B cell (primary cell): ENCODE measurements at regions not wholly inside any gene's neighbourhood (a gene's known extent, or its start where the extent isn't known, plus 50 kb on each side); places are given as distances from the start of the nearest gene placed in this dataset.

Experiments
- ATAC-seq: fragments of 200-7000 bp; cut with Tn5 transposase; one replicate; pipeline ENCODE4 v1.10.0; 2021; ENCODE audit warnings: low read depth, mild to moderate bottlenecking, moderate number of reproducible peaks, moderate library complexity
- CTCF ChIA-PET: fragments of 350-600 bp; sonication (Branson Sonifier 250); formaldehyde crosslinking; loops from one replicate; lab custom pipeline; 2021; ENCODE audit warnings: antibody characterized with exemption, inconsistent platforms; lab: Charles Lee
- POLR2A ChIA-PET: fragments of 350-600 bp; sonication (Branson Sonifier 250); formaldehyde crosslinking; loops from one replicate; lab custom pipeline; 2021; ENCODE audit warnings: antibody characterized with exemption; lab: Charles Lee
- DNase-seq: peaks from one replicate; pipeline ENCODE4 v3.0.0; 2013
- H2AFZ ChIP-seq: 2 replicates; pipeline ENCODE4 v1.6.1; 2012; ENCODE audit warnings: mild to moderate bottlenecking, low read depth, low read length; ENCODE audit not compliant: insufficient read depth, poor library complexity, severe bottlenecking
- H3K27ac ChIP-seq, 2 donors: 1 replicate in 1 of 2; 2 replicates in 1 of 2; pipeline ENCODE4 v1.5.1; 2012 to 2013; ENCODE audit warnings: low read length in 2 of 2, mild to moderate bottlenecking in 2 of 2, moderate library complexity in 1 of 2
- H3K27me3 ChIP-seq, 4 experiments: fragments of 200-600 bp in 1 of 4; sonication (generic) in 1 of 4; replicated peaks in 1 of 4; 1 replicate in 2 of 4; 2 replicates in 2 of 4; pipeline versions ENCODE4 v1.6.1 to v1.7.0; 2013 to 2016; ENCODE audit warnings: low read length in 3 of 4, mild to moderate bottlenecking in 2 of 4, mixed read lengths in 1 of 4, moderate library complexity in 1 of 4; ENCODE audit not compliant: insufficient read depth in 4 of 4, control insufficient read depth in 3 of 4; ENCODE audit errors: control extremely low read depth in 1 of 4
- H3K36me3 ChIP-seq, 2 experiments: replicated peaks in 1 of 2; 1 replicate in 1 of 2; 2 replicates in 1 of 2; pipeline versions ENCODE4 v1.6.1 to v1.7.1; 2013; ENCODE audit warnings: low read length in 1 of 2; ENCODE audit not compliant: insufficient read depth in 2 of 2, control insufficient read depth in 1 of 2; ENCODE audit errors: control extremely low read depth in 1 of 2, extremely low read depth in 1 of 2
- H3K4me1 ChIP-seq, 2 donors: fragments of 200-600 bp in 1 of 2; sonication (generic) in 1 of 2; 1 replicate in 1 of 2; 2 replicates in 1 of 2; pipeline versions ENCODE4 v1.5.1 to v1.6.1; 2013 to 2017; ENCODE audit warnings: low read length in 2 of 2; ENCODE audit not compliant: control insufficient read depth in 2 of 2, insufficient read depth in 2 of 2
- H3K4me2 ChIP-seq: replicated peaks from 2 replicates; pipeline ENCODE3; 2012; ENCODE audit warnings: mild to moderate bottlenecking, low read depth, low read length; ENCODE audit not compliant: poor library complexity, severe bottlenecking
- H3K4me3 ChIP-seq, 5 experiments: fragments of 200-600 bp in 1 of 5; sonication (generic) in 1 of 5; 1 replicate in 3 of 5; 2 replicates in 2 of 5; pipeline versions ENCODE4 v1.5.1 to v1.7.0; 2011 to 2016; ENCODE audit warnings: low read length in 4 of 5, mild to moderate bottlenecking in 4 of 5, low read depth in 2 of 5, control low read depth in 1 of 5, moderate library complexity in 1 of 5; ENCODE audit not compliant: insufficient read depth in 1 of 5; ENCODE audit errors: control extremely low read depth in 1 of 5, extremely low read depth in 1 of 5
- H3K79me2 ChIP-seq: fragments of 200-600 bp; sonication (generic); one replicate; pipeline ENCODE4 v1.6.0; 2016; ENCODE audit warnings: low read length; ENCODE audit not compliant: control insufficient read depth, insufficient read depth
- H3K9ac ChIP-seq: fragments of 200-600 bp; sonication (generic); 2 replicates; pipeline ENCODE4 v1.6.1; 2017; ENCODE audit warnings: mild to moderate bottlenecking, low read length, moderate library complexity
- H3K9me3 ChIP-seq, 3 donors: one replicate each; pipeline versions ENCODE4 v1.6.1 to v1.7.1; 2013; ENCODE audit warnings: low read length in 2 of 3; ENCODE audit not compliant: control insufficient read depth in 2 of 3, insufficient read depth in 1 of 3; ENCODE audit errors: control extremely low read depth in 1 of 3
- H4K20me1 ChIP-seq: 2 replicates; pipeline ENCODE4 v1.6.0; 2012; ENCODE audit warnings: mild to moderate bottlenecking, low read length; ENCODE audit not compliant: insufficient read depth, control insufficient read depth, poor library complexity, severe bottlenecking
- H3K27ac Mint-ChIP-seq: one replicate; pipeline ENCODE4 v1.8.0; 2021; ENCODE audit warnings: mixed read lengths
- H3K27me3 Mint-ChIP-seq: one replicate; pipeline ENCODE4 v1.8.0; 2021; ENCODE audit warnings: mixed read lengths
- H3K4me1 Mint-ChIP-seq: one replicate; pipeline ENCODE4 v1.8.0; 2021; ENCODE audit warnings: mixed read lengths
- H3K4me3 Mint-ChIP-seq: one replicate; pipeline ENCODE4 v1.8.0; 2021; ENCODE audit warnings: mixed read lengths
- H3K9me3 Mint-ChIP-seq: one replicate; pipeline ENCODE4 v1.8.0; 2022; ENCODE audit warnings: mixed read lengths; ENCODE audit not compliant: insufficient read depth
- EZH2 ChIP-seq: IDR thresholded peaks from 2 replicates; pipeline ENCODE4 v1.6.1; 2012; ENCODE audit warnings: borderline replicate concordance, low read depth, mild to moderate bottlenecking, moderate library complexity, low read length; ENCODE audit not compliant: insufficient read depth, poor library complexity, severe bottlenecking
- WGBS: methylation state at CpG from one replicate; pipeline ENCODE4 v1.1.5; 2013; ENCODE audit warnings: missing lambda C conversion rate; ENCODE audit not compliant: insufficient coverage; 5-methylcytosine and 5-hydroxymethylcytosine counted together
- intact Hi-C: fragments of 100-400 bp; cut with micrococcal nuclease; formaldehyde crosslinking; loops from one replicate; pipeline ENCODE4 v1.10.0; 2022
- TF ChIP-seq, protein P1 (sequence below): fragments of 200-600 bp; IDR thresholded peaks from one replicate; pipeline ENCODE4 v1.8.0; 2022; ENCODE audit warnings: antibody characterized with exemption, mild to moderate bottlenecking

- no peaks in the 10 kb centered on the region for H3K4me1 Mint-ChIP-seq
- no peaks in the 10 kb centered on the region for H3K36me3 ChIP-seq
- ChIA-PET POLR2A (no interaction called here), CTCF (no interaction called here)
- H3K79me2 ChIP-seq: no peaks in the 10 kb centered on the region
- no peaks in the 10 kb centered on the region for H3K27me3 ChIP-seq
- no peak for TF ChIP-seq EZH2
- TF ChIP-seq, protein P1, sequence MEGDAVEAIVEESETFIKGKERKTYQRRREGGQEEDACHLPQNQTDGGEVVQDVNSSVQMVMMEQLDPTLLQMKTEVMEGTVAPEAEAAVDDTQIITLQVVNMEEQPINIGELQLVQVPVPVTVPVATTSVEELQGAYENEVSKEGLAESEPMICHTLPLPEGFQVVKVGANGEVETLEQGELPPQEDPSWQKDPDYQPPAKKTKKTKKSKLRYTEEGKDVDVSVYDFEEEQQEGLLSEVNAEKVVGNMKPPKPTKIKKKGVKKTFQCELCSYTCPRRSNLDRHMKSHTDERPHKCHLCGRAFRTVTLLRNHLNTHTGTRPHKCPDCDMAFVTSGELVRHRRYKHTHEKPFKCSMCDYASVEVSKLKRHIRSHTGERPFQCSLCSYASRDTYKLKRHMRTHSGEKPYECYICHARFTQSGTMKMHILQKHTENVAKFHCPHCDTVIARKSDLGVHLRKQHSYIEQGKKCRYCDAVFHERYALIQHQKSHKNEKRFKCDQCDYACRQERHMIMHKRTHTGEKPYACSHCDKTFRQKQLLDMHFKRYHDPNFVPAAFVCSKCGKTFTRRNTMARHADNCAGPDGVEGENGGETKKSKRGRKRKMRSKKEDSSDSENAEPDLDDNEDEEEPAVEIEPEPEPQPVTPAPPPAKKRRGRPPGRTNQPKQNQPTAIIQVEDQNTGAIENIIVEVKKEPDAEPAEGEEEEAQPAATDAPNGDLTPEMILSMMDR: no peak
- H3K27ac Mint-ChIP-seq: no peak overlapping the region
- H3K27ac ChIP-seq: no peak overlapping the region
- H3K4me3 Mint-ChIP-seq: no peak overlapping the region
- no peaks in the 10 kb centered on the region for H3K9me3 ChIP-seq
- H3K9me3 Mint-ChIP-seq: no peaks in the 10 kb centered on the region
- ATAC-seq: no peak
- H3K4me3 ChIP-seq: no peak overlapping the region
- H4K20me1 ChIP-seq: no peaks in the 10 kb centered on the region
- H3K4me2 ChIP-seq: no peak overlapping the region
- H3K27me3 Mint-ChIP-seq: no peaks in the 10 kb centered on the region
- no peak for DNase-seq
- H3K4me1 ChIP-seq: no peaks in the 10 kb centered on the region
- intact Hi-C loops: no loop called here
- no peak overlapping the region for H2AFZ ChIP-seq
- H3K9ac ChIP-seq: no peak overlapping the region
- WGBS: 96% methylated on average over 3 of the region's 3 CpGs
These were observed 435.8 kb upstream of the EPHA3 start for GRCh38 chr3:88671573-88671972.

DNA sequence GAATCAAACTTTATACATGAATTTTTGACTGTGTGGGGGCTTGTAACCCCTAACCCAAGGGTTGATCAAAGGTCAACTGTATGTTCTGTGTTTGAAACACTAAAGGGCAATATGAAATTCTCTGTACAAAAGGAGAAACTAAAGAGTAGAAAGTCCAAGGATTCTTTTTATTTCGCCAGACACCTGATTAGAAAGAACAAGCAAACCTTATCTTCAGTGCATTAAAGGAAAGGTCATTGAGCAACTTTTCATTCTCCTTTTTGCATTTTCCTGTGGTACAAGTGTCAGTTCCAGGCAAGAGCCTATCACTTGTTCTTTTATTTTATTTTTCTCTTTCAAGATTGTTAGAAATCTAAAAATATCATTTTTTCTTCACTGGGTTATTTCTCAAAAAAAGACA is 430.1 kb upstream of the EPHA3 start:
- H3K4me3 ChIP-seq: no peak overlapping the region
- no peaks in the 10 kb centered on the region for H3K27me3 Mint-ChIP-seq
- no peaks in the 10 kb centered on the region for H3K27me3 ChIP-seq
- no peaks in the 10 kb centered on the region for H3K4me1 ChIP-seq
- WGBS: no CpG with 5 or more reads among the region's 1 CpG
- ChIA-PET POLR2A (no interaction called here), CTCF (no interaction called here)
- ATAC-seq (no peak), DNase-seq (no peak)
- H2AFZ ChIP-seq: no peak overlapping the region
- H3K9me3 ChIP-seq: no peaks in the 10 kb centered on the region
- no peak overlapping the region for H3K27ac ChIP-seq
- no peaks in the 10 kb centered on the region for H3K36me3 ChIP-seq
- TF ChIP-seq EZH2: no peak
- TF ChIP-seq, protein P1: no peak
- no peaks in the 10 kb centered on the region for H3K4me1 Mint-ChIP-seq
- no peak overlapping the region for H3K9ac ChIP-seq
- intact Hi-C loops: no loop called here
- no peak overlapping the region for H3K4me2 ChIP-seq
- no peak overlapping the region for H3K4me3 Mint-ChIP-seq
- no peaks in the 10 kb centered on the region for H4K20me1 ChIP-seq
- H3K27ac Mint-ChIP-seq: no peak overlapping the region
- H3K9me3 Mint-ChIP-seq: no peaks in the 10 kb centered on the region
- no peaks in the 10 kb centered on the region for H3K79me2 ChIP-seq
